WTC11 (cell line): ENCODE measurements at regions not wholly inside any gene's neighbourhood (a gene's known extent, or its start where the extent isn't known, plus 50 kb on each side); places are given as distances from the start of the nearest gene placed in this dataset.

Experiments used
- ATAC-seq: fragments of 200-7000 bp; cut with Tn5 transposase; 2 replicates; pipeline ENCODE4 v1.10.0; 2021; ENCODE audit warnings: mild to moderate bottlenecking, moderate library complexity
- CTCF ChIA-PET: fragments of 300-600 bp; sonication (Branson Sonifier 250); formaldehyde crosslinking; loops from one replicate; lab custom pipeline; 2021; ENCODE audit warnings: antibody characterized with exemption; lab: Charles Lee
- POLR2A ChIA-PET: fragments of 350-600 bp; sonication (Branson Sonifier 250); formaldehyde crosslinking; loops from one replicate; lab custom pipeline; 2021; ENCODE audit warnings: antibody characterized with exemption; lab: Charles Lee
- DNase-seq: peaks from one replicate; pipeline ENCODE4 v3.0.0; 2021; ENCODE audit warnings: low spot score
- H3K27ac Mint-ChIP-seq: 2 replicates; pipeline ENCODE4 v1.8.0; 2021; ENCODE audit warnings: mixed read lengths
- H3K27me3 Mint-ChIP-seq: 2 replicates; pipeline ENCODE4 v1.8.0; 2021; ENCODE audit warnings: low read depth, mild to moderate bottlenecking, moderate library complexity, mixed read lengths
- H3K36me3 Mint-ChIP-seq: 2 replicates; pipeline ENCODE4 v1.8.0; 2021; ENCODE audit warnings: mixed read lengths
- H3K4me1 Mint-ChIP-seq: 2 replicates; pipeline ENCODE4 v1.8.0; 2022; ENCODE audit warnings: mixed read lengths
- H3K4me3 Mint-ChIP-seq: 2 replicates; pipeline ENCODE4 v1.8.0; 2021; ENCODE audit warnings: mild to moderate bottlenecking, moderate library complexity, mixed read lengths
- H3K9me3 Mint-ChIP-seq: 2 replicates; pipeline ENCODE4 v1.8.0; 2021; ENCODE audit warnings: mixed read lengths
- ATF2 ChIP-seq: sonication (generic); formaldehyde crosslinking; IDR thresholded peaks from 2 replicates; pipeline ENCODE4 v1.8.1; 2022; ENCODE audit warnings: low read depth, missing genetic modification reagents, borderline replicate concordance
- ESRRA ChIP-seq: sonication (generic); formaldehyde crosslinking; IDR thresholded peaks from 2 replicates; pipeline ENCODE4 v1.8.1; 2022; ENCODE audit warnings: mild to moderate bottlenecking, missing genetic modification reagents, borderline replicate concordance
- HMGA2 ChIP-seq: fragments of 250-450 bp; sonication (Bioruptor Pico); IDR thresholded peaks from 2 replicates; pipeline ENCODE4 v1.4.0; 2021; ENCODE audit warnings: mild to moderate bottlenecking, moderate library complexity
- IRF2 ChIP-seq: sonication (generic); formaldehyde crosslinking; IDR thresholded peaks from 2 replicates; pipeline ENCODE4 v1.8.0; 2022; ENCODE audit warnings: low read depth, missing genetic modification reagents, borderline replicate concordance
- JAZF1 ChIP-seq: fragments of 250-450 bp; sonication (Bioruptor Pico); IDR thresholded peaks from 2 replicates; pipeline ENCODE4 v1.9.0; 2021; ENCODE audit warnings: moderate library complexity, mild to moderate bottlenecking, inconsistent platforms
- ZNF121 ChIP-seq: sonication (generic); formaldehyde crosslinking; IDR thresholded peaks from 2 replicates; pipeline ENCODE4 v1.8.0; 2023; ENCODE audit warnings: missing genetic modification reagents
- ZNF138 ChIP-seq: sonication (generic); formaldehyde crosslinking; conservative IDR thresholded peaks from 2 replicates; pipeline ENCODE4 v1.8.1; 2022; ENCODE audit warnings: mild to moderate bottlenecking, moderate library complexity, missing genetic modification reagents
- ZNF512 ChIP-seq: sonication (generic); formaldehyde crosslinking; IDR thresholded peaks from 2 replicates; pipeline ENCODE4 v1.8.1; 2022; ENCODE audit warnings: missing genetic modification reagents, borderline replicate concordance
- ZNF671 ChIP-seq: fragments of 250-450 bp; sonication (Bioruptor Pico); IDR thresholded peaks from 2 replicates; pipeline ENCODE4 v1.8.0; 2021; ENCODE audit warnings: mild to moderate bottlenecking
- TF ChIP-seq, protein P1 (sequence below): sonication (generic); formaldehyde crosslinking; IDR thresholded peaks from 2 replicates; pipeline ENCODE4 v1.8.0; 2023; ENCODE audit warnings: missing genetic modification reagents, mild to moderate bottlenecking, borderline replicate concordance
- TF ChIP-seq, protein P2 (sequence below): sonication (generic); formaldehyde crosslinking; IDR thresholded peaks from 2 replicates; pipeline ENCODE4 v1.8.0; 2022; ENCODE audit warnings: mild to moderate bottlenecking, missing genetic modification reagents

DNA sequence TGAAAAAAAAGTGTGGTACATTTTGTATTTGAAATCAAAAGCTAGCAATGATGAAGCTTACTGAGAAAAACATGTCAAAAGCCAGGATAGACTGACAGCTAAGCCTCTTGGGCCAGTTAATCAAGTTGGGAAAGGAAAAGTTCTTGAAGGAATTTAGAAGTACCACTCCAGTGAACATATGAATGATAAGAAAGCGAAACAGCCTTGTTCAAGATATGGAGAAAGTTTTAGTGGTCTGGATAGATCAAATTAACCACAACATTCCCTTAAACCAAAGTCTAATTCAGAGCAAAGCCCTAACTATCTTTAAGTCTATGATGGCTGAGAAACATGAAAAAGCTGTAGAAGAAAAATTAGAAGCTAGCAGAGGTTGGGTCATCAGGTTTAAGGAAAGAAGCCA lies 268.3 kb downstream of the PDHA2 start:
- H3K27ac Mint-ChIP-seq: no peak overlapping the region
- ATAC-seq (no peak), DNase-seq (no peak)
- no peaks in the 10 kb centered on the region for H3K27me3 Mint-ChIP-seq
- TF ChIP-seq, protein P1, sequence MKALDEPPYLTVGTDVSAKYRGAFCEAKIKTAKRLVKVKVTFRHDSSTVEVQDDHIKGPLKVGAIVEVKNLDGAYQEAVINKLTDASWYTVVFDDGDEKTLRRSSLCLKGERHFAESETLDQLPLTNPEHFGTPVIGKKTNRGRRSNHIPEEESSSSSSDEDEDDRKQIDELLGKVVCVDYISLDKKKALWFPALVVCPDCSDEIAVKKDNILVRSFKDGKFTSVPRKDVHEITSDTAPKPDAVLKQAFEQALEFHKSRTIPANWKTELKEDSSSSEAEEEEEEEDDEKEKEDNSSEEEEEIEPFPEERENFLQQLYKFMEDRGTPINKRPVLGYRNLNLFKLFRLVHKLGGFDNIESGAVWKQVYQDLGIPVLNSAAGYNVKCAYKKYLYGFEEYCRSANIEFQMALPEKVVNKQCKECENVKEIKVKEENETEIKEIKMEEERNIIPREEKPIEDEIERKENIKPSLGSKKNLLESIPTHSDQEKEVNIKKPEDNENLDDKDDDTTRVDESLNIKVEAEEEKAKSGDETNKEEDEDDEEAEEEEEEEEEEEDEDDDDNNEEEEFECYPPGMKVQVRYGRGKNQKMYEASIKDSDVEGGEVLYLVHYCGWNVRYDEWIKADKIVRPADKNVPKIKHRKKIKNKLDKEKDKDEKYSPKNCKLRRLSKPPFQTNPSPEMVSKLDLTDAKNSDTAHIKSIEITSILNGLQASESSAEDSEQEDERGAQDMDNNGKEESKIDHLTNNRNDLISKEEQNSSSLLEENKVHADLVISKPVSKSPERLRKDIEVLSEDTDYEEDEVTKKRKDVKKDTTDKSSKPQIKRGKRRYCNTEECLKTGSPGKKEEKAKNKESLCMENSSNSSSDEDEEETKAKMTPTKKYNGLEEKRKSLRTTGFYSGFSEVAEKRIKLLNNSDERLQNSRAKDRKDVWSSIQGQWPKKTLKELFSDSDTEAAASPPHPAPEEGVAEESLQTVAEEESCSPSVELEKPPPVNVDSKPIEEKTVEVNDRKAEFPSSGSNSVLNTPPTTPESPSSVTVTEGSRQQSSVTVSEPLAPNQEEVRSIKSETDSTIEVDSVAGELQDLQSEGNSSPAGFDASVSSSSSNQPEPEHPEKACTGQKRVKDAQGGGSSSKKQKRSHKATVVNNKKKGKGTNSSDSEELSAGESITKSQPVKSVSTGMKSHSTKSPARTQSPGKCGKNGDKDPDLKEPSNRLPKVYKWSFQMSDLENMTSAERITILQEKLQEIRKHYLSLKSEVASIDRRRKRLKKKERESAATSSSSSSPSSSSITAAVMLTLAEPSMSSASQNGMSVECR (CRISPR knock-in tag): no peak
- TF ChIP-seq ZNF512 (CRISPR knock-in tag): no peak
- TF ChIP-seq, all 79 proteins: peak for 0
- H3K4me3 Mint-ChIP-seq: no peak overlapping the region
- POLR2A ChIA-PET: no interaction called here
- peaks cover 8% of the 10 kb centered on the region for H3K36me3 Mint-ChIP-seq
- peaks cover 23% of the 10 kb centered on the region for H3K9me3 Mint-ChIP-seq
- CTCF ChIA-PET: no interaction called here
- 0 out of 2 replicates have a peak, but pooled peaks cover under 1% of the 10 kb centered on the region for H3K4me1 Mint-ChIP-seq

DNA sequence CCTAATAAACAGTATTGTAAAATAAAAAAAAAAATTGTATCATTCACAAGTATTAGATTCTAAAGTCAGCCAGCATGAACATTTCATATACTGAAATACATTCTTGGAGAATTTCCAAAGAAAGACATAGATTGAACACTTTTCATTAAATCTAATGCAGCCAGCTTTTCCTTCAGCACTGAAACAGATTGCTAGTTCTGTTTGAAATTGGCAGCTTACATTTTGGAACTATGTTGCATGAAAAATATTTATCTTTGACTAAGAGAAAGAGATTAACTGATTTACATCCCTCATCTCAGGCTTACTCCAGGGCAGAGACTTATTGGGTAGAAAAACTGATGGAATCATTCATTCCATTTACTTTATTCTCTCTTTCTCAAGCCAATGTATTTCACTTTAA lies 272.7 kb downstream of the PDHA2 start:
- ChIA-PET CTCF (no interaction called here), POLR2A (no interaction called here)
- TF ChIP-seq ZNF671: no peak
- no peak for TF ChIP-seq ATF2 (CRISPR knock-in tag)
- no peak for TF ChIP-seq ESRRA (CRISPR knock-in tag)
- TF ChIP-seq ZNF121: no peak
- TF ChIP-seq ZNF138: no peak
- no peak for TF ChIP-seq IRF2 (CRISPR knock-in tag)
- Mint-ChIP-seq H3K4me1 (no peaks in the 10 kb centered on the region), H3K27me3 (no peaks in the 10 kb centered on the region), H3K4me3 (no peak overlapping the region), H3K9me3 (peaks cover 23% of the 10 kb centered on the region), H3K36me3 (peaks cover 8% of the 10 kb centered on the region), H3K27ac (no peak overlapping the region)
- ATAC-seq: no peak
- no peak for DNase-seq

DNA sequence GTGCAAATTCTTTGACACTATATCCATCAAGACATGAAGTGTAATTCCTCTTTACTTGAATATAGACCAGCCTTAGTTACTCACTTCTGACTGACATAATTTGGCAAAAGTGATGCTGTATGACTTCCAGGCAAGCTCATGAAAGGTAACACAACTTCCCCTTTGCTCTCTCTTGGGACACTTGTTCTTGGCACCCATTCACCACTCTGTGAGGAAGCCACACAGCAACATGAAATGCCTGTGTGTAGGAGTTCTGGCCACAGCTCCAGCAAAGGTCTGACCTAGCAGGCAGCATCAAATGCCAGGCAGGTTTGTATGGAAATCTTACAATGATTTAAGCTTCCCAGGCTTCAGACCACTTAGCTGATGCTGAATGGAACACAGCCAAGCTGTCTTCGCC lies 280.3 kb downstream of the PDHA2 start:
- Mint-ChIP-seq H3K36me3 (peaks cover 3% of the 10 kb centered on the region; the same call in 1 of the 2 replicates), H3K4me3 (no peak overlapping the region), H3K27me3 (no peaks in the 10 kb centered on the region), H3K4me1 (no peaks in the 10 kb centered on the region), H3K9me3 (peaks cover 9% of the 10 kb centered on the region), H3K27ac (no peak overlapping the region)
- no peak for TF ChIP-seq ZNF121
- no peak for TF ChIP-seq JAZF1 (CRISPR knock-in tag)
- TF ChIP-seq HMGA2 (CRISPR knock-in tag): no peak
- TF ChIP-seq, protein P2, sequence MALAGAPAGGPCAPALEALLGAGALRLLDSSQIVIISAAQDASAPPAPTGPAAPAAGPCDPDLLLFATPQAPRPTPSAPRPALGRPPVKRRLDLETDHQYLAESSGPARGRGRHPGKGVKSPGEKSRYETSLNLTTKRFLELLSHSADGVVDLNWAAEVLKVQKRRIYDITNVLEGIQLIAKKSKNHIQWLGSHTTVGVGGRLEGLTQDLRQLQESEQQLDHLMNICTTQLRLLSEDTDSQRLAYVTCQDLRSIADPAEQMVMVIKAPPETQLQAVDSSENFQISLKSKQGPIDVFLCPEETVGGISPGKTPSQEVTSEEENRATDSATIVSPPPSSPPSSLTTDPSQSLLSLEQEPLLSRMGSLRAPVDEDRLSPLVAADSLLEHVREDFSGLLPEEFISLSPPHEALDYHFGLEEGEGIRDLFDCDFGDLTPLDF (CRISPR knock-in tag): no peak
- TF ChIP-seq, protein P1 (CRISPR knock-in tag): no peak
- CTCF ChIA-PET: no interaction called here
- POLR2A ChIA-PET: no interaction called here
- ATAC-seq (no peak), DNase-seq (no peak)
